GM18907 (cell line): ENCODE measurements at regions not wholly inside any gene's neighbourhood (a gene's known extent, or its start where the extent isn't known, plus 50 kb on each side); places are given as distances from the start of the nearest gene placed in this dataset.
"Not testable (repeated sequence)": the region's sequence is repeated elsewhere in the genome, so short reads cannot be mapped to it uniquely, and the experiment has no call there.

Experiments used
- ATAC-seq: cut with Tn5 transposase; IDR thresholded peaks from one replicate; pipeline ENCODE4 v1.9.1; 2021; ENCODE audit warnings: mild to moderate bottlenecking, moderate library complexity; ENCODE audit not compliant: unreplicated experiment

DNA sequence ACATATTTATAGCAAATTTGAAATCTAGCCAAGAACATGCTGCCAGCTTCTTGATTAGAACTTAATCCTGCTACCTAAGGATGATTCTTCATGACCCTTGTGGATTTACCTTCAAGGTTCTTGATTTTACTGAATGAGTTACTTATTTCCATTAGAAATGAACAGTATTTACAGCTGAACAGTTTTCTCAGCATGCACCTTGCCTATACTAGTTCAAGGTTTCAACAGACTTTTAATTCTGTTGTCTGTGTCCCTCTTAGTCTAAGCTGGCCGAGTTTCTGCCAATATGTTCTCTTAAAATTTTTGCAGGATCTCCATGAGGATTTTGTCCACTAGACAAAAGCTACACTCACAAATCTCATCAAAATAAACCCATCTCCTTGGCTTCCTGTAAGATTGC lies 188.8 kb upstream of the ST8SIA4 start:
- no peak for ATAC-seq

- ATAC-seq: no peak
Measured at GRCh38 chr5:101084353-101084752, 181.3 kb upstream of the ST8SIA4 start.

DNA sequence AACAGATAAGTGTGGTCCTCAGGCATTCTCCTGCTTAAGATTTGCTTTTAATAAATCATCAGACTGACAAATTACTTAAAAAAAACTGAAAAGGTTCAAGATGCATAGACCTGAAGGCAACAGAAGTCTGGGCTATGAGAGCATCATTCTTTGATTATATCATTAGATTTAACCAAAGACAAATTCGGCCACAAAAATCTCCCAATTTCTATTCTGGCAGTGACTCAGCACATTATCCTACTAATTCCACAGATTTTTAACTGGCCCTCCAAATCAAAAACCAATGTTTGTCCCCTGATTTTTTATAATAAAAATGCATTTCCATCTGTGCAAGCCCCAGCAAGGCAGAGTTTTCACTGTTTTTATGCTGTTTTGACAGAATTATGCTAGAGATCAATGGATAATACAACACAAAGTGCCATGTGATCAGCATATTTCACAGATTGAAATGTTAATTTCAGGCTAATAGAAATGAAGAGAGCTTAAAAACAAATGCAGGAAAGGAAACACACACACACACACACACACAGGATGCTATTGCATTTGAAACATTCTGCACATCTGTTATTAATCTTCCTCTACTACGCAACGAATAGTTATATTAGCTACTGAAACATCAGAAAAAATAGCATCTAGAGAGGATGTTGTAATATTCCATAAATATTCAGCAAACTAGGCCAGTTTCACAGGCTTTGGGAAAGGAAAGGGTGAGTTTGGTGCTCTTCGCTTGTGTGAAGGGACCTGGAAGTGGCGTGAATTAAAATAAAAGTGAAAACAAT lies 177.6 kb upstream of the ST8SIA4 start:
- no peak for ATAC-seq

GRCh38 chr5:101068298-101068697 lies 165.2 kb upstream of the ST8SIA4 start:
- no peak for ATAC-seq

GRCh38 chr5:101067429-101067828 lies 164.3 kb upstream of the ST8SIA4 start:
- ATAC-seq: no peak

- no peak for ATAC-seq
Measured at GRCh38 chr5:101062902-101063301, 159.8 kb upstream of the ST8SIA4 start.

DNA sequence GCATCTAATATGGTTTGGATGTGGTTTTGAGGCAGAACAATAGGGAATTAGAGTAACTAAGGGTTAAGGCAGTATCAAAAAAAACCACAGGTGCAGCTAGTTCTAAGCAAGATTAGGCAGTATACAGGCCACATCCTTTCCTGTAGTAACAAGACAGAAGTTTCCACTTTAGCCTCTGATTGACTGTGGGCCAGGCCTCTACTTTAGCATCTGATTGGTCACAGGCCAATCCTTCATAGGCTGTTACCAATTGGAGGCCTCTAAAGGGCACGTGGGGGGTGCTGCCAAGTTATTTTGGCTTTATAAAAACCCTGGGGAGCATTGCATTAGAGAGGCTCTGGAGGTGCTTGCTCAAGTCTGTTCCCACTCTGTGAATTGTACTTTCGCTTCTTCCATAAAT lies 144.1 kb upstream of the ST8SIA4 start:
- peak; percentile 78 for ATAC-seq

- no peak for ATAC-seq
Measured at GRCh38 chr5:101045689-101046088, 142.6 kb upstream of the ST8SIA4 start.

GRCh38 chr5:101040002-101040401 lies 136.9 kb upstream of the ST8SIA4 start:
- not testable (repeated sequence) for ATAC-seq

GRCh38 chr5:101036778-101037177 lies 133.7 kb upstream of the ST8SIA4 start:
- no peak for ATAC-seq

DNA sequence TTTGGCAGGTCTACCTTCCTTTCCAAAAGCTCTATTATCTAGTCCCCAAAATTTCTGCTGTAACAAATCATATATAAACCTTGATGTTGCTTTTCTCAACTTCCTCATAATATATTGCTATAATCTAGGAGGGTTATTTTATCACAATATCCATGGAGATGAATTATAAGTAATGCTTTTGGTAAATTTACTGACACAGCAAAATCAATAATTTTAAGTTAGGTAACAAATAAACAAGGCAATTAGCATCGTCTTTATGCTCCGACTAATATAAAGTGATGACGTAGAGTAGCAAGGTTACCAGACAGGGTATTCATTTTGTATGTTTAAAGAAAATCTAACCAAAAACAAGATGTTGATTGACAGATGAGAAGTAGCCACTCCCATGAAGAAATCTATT lies 132.3 kb upstream of the ST8SIA4 start:
- no peak for ATAC-seq

- ATAC-seq: peak; percentile 73
Measured at GRCh38 chr5:101024299-101024698, 121.2 kb upstream of the ST8SIA4 start.

DNA sequence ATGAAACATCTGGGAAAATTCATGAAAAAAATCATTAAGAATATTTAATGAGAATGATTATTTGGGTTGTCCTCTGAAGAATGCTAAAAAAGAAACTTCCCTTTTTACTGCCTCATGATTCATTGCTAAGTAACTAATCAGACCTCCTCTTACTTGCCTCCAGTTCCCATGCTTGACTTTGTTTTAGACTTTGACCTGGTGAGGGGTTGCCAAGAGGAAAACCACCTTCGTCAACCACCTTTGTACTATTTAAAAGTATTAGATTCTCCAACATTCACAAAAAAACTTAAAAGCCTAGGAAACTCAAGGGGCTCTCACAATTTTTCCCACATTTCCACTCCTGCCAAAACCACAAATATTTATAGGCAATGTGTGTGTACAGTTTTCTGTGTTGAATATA lies 115.2 kb upstream of the ST8SIA4 start:
- ATAC-seq: no peak

DNA sequence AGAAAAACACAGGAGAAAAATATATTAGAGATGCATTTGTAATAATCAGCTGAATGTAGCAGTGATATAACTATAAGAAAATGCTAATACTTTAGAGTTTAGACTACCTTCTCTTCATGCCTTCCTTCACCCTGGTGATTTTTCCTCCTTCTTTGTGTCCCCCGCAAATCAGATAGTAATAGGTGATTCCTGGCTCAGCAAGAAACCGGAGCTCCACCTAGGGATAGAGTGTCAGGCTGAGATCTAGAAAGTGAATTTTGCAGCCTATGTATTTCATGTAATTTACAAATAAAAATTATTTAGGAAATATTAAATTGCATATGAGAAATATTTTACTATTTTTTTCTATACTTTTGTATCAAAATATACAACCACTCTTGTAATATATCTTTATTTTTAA lies 109.8 kb upstream of the ST8SIA4 start:
- ATAC-seq: no peak

DNA sequence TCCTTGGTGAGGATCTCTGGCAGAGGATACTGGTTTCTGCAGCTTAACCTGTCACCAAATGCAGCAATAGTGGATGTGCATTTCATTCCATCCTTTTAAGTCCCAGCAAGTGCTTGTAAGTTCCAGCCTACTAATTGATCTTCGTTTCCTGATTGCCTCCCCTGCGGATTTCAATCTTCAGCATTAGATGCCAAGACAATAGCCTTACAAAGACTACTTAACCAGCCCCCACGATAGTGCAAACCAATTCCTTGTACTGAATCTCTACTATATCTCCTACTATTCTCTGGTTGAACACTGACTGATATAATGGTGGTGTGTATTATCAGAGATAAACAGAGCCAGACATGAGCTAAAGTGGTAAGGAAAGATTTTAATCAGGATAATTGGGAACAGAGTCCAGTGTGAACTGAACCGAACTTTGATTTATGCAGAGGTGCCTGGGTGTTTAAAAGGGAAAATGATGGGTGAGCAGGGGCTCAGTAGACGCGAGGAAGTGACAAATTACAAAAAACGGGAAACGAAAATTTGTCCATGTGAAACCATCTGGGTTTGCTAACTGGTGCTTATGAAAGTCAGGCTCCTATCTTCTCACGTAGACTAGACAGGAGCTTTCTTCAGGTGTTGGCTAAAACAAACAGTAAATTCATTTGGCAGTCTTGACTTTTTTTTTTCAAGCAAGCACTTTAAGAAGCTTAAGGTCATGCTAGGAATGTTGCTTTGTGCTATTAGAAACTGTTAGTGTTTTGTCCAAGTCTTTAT lies 106.9 kb upstream of the ST8SIA4 start:
- peak; percentile 97 for ATAC-seq

DNA sequence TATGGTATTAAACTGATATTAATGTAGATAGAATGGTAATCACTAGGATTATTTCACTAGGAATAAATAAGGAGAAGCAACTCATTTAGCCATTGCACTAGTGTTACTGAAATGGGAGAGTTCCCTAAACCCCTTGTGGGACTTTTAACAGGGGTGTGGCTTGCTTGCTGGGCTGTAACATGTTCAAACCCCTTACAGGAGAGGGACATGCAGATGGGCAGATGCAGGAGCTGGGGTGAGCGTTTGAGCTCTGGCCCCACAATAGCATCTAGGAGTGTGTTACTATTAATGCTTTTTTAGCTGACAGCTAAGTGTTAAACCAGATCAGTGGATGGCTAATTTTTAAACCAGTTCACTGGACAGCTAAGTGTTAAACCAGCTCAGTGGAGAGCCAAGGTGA lies 89.3 kb upstream of the ST8SIA4 start:
- ATAC-seq: no peak

- ATAC-seq: not testable (repeated sequence)
Measured at GRCh38 chr5:100983601-100984000, 80.5 kb upstream of the ST8SIA4 start.

DNA sequence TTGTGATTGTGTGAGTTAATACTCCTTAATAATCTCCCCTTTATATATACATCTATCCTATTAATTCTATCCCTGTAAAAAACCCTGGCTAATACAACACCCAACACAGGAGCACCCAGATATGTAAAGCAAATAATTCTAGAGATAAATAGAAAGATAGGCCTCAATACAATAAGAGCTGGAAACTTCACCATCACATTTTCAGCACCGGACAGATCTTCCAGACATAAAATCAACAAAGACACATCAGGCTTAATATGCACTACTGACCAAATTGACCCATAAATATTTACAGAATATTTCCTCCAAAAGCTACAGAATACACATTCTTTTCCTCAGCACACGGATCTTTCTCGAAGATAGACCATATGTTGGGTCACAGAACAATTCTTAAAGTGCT lies 71.0 kb upstream of the ST8SIA4 start:
- no peak for ATAC-seq

DNA sequence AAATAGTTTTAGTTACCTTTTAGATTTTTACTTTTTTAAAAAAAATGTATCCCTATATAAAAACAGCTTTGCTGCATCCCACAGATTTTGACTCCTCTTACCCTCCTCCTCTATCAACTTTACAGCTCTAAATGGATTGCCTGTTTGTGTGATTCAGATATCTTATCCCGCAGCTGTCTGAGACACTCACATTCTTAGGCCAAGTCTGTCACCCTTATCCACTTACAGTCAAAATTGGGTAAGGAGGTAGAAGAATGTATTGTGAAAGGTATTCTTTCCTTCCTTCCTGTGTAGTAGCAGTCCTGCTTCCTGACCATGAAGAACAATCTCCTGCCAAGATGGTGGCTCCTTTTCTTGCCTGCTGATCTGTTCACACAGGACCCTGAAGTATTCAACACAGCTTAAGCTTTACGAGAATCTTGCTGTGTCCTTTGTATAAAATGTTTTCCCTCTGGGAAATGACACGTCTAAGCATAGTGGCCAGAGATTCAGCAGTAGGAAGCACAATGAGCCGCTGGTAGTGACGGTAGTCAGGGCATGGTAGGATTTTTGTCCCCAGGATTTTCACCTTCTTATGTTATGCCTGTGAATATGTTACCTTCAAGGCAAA lies 67.7 kb upstream of the ST8SIA4 start:
- ATAC-seq: no peak

DNA sequence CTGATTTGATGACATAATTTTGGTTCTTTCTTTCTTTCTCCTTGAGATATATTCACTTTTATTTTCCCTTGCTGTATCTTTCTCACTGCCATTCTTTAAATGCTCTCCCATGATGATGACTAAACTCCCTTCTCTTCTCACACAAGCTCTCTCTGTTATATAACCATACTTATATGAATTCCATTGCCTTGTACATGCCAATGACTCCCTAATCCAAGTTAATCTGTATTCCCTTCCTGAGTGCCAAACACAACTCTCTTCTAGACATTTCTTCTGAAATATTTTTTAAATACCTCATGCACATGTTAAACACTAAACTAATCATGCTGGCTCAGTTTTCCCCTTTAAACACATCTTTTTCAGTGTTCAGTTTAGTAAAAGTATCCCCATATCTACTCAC lies 62.2 kb upstream of the ST8SIA4 start:
- no peak for ATAC-seq
